ENCODE measurements at regions not wholly inside any gene's neighbourhood (a gene's known extent, or its start where the extent isn't known, plus 50 kb on each side); places are given as distances from the start of the nearest gene placed in this dataset.

GRCh38 chr3:63060412-63060811 is 185.2 kb upstream of the CADPS start:
- TF ChIP-seq, protein P1, sequence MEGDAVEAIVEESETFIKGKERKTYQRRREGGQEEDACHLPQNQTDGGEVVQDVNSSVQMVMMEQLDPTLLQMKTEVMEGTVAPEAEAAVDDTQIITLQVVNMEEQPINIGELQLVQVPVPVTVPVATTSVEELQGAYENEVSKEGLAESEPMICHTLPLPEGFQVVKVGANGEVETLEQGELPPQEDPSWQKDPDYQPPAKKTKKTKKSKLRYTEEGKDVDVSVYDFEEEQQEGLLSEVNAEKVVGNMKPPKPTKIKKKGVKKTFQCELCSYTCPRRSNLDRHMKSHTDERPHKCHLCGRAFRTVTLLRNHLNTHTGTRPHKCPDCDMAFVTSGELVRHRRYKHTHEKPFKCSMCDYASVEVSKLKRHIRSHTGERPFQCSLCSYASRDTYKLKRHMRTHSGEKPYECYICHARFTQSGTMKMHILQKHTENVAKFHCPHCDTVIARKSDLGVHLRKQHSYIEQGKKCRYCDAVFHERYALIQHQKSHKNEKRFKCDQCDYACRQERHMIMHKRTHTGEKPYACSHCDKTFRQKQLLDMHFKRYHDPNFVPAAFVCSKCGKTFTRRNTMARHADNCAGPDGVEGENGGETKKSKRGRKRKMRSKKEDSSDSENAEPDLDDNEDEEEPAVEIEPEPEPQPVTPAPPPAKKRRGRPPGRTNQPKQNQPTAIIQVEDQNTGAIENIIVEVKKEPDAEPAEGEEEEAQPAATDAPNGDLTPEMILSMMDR (IDR thresholded peaks at IDR 0.05; ENCODE audit: low read depth, low read length, missing input control): no peak
- TF ChIP-seq REST (IDR thresholded peaks at IDR 0.05) (no peak), RAD21 (IDR thresholded peaks at IDR 0.05) (no peak), YY1 (IDR thresholded peaks at IDR 0.05) (no peak), SP1 (IDR thresholded peaks at IDR 0.05) (no peak), GABPA (IDR thresholded peaks at IDR 0.05 in 1 of 2, conservative IDR thresholded peaks at IDR 0.05 in 1 of 2) (no peak), EGR1 (IDR thresholded peaks at IDR 0.05; ENCODE audit: low read depth in 2 of 2) (no peak), JUND (IDR thresholded peaks at IDR 0.05) (no peak), NR2F2 (IDR thresholded peaks at IDR 0.05) (no peak), TAF1 (conservative IDR thresholded peaks at IDR 0.05) (no peak), ATF3 (IDR thresholded peaks at IDR 0.05) (no peak), RXRA (IDR thresholded peaks at IDR 0.05) (no peak)
- TF ChIP-seq, protein P2, sequence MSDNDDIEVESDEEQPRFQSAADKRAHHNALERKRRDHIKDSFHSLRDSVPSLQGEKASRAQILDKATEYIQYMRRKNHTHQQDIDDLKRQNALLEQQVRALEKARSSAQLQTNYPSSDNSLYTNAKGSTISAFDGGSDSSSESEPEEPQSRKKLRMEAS (IDR thresholded peaks at IDR 0.05): no peak
- TF ChIP-seq, protein P3, sequence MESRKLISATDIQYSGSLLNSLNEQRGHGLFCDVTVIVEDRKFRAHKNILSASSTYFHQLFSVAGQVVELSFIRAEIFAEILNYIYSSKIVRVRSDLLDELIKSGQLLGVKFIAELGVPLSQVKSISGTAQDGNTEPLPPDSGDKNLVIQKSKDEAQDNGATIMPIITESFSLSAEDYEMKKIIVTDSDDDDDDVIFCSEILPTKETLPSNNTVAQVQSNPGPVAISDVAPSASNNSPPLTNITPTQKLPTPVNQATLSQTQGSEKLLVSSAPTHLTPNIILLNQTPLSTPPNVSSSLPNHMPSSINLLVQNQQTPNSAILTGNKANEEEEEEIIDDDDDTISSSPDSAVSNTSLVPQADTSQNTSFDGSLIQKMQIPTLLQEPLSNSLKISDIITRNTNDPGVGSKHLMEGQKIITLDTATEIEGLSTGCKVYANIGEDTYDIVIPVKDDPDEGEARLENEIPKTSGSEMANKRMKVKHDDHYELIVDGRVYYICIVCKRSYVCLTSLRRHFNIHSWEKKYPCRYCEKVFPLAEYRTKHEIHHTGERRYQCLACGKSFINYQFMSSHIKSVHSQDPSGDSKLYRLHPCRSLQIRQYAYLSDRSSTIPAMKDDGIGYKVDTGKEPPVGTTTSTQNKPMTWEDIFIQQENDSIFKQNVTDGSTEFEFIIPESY (IDR thresholded peaks at IDR 0.05): no peak

Measured in liver (tissue), 3 donors.